NCI-H526 treated with DMSO at 0.1 percent for 48 hours (cell line): ENCODE measurements at regions not wholly inside any gene's neighbourhood (a gene's known extent, or its start where the extent isn't known, plus 50 kb on each side); places are given as distances from the start of the nearest gene placed in this dataset.

ENCODE experiments used
- DNase-seq: peaks from one replicate; lab custom pipeline; 2025; lab: John Stamatoyannopoulos, UW

DNA sequence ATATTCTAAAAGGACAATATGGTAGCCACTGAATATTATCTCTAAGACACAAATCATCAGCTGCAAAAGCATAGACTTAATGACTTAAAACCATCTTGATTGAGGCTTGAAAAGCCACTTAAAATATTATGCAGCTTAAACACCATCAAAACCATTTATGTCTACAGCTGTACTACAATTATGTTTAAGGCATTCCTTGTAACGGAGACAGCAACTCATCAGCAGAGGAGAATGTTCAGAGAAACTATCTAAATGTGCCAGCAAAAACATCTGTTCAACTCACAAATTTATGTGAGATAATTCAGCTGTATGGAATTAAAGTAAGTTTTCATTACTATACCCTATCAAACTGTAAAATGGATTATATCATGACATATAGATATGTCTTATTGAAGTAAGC is 147.9 kb upstream of the CTSO start:
- no peak for DNase-seq

DNA sequence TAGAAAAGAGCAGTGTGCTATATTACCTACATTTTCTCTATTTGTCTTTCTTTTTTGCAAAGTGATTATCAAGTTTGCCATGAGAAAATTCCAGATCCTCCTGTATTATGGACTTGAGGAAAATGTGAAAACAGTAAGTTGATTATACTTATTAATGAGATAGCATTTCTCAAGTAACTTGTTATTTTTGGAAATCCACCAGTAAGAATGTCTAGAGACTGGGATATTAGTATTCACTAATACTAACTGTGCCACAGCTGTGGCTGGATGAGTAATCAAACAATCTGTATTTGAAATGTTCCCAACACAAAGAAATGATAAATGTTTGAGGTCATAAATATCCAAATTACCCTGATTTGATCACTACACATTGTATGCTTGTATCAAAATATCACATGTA is 147.0 kb upstream of the CTSO start:
- DNase-seq = no peak

DNA sequence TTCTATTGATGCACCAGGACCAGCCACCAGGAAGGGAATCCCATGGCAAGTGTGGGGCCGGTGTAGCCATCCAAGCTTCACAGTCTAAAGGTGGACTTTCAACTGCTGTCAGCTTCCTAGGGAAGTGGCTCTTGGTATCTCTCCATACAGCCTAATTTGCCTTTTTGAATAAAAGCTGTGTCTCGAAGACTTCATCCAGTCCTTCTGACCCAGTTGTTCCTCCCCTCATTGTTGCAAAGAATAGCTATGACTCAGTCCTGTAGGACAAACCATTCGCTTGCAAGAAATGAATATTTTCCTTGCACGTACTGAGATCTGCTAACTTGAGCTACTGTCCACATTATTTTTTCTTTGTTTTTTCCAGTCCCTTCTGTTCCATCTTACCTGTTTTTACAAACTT is 145.1 kb upstream of the CTSO start:
- no peak for DNase-seq

DNA sequence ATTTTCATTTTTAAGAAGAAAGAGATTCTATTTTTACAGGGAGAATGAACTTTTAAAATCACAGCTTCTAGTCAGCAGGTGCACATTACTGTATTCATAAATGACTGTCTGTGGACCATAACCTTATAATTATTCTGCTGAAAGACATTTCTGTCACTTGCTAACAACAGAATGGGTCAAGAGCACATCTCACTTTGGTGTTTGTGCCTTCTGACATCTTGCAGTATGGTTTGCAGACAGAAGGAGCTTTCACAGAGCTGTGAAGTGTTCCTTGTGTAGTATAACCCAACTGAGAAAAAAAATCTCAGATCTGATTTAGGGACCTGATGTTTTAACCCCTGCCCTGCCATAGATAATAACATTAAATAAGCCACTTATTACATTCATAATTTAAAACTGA is 131.4 kb upstream of the CTSO start:
- no peak for DNase-seq

DNA sequence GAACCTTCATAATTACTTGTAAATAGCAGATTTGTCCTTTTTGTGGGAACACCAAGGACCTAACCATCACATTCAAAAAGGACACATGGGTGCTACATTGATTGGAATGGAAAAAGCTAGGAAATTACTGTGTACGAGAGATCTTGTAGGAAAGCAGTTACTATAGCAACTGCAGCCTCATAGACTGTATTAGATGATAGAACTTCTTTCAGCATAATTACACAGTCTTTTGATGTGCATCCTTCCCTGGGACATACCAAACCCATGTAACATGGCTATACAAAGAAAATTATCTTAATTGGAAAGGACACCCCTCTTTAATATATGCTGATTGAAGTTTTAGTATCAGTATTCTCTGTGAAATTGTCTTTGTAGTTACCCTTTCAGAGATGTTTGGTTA is 130.7 kb upstream of the CTSO start:
- no peak for DNase-seq

DNA sequence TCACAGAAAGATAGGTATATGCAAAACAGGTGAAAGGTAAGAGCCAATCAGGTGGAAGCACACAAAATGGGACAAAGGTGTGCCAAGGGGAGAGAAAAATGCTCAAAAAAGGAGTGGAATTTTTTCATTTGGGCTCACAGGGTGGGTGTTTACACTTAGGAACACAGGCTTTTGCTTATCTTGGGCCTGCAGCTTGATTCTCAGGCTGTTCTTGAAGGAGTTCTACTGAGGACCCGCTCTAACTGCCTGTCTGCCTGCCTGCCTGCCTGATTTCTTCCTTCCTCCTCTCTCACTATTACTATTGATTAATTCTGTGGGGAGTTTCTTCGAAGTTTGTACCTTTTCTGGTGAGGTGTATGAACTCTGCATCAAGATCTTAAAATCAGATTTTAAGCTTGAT is 120.3 kb upstream of the CTSO start:
- DNase-seq = no peak

DNA sequence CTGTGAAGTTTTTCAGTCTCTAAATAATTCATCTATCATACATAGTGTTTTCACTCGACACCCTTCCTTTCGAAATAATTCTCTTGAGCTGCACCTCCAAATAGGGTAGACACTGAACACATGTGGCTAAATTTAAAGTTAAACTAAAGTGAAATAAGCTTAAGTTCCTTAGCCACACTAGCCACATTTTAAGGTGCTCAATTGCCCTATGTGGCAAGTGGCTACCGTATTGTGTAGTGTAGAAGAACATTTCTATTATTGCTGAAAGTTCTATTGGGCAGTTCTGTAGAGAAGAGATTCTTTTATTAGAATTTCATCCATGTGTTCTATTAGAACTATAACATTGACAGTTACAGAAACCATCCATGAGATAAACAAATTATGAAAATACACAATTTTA is 107.0 kb upstream of the CTSO start:
- no peak for DNase-seq

DNA sequence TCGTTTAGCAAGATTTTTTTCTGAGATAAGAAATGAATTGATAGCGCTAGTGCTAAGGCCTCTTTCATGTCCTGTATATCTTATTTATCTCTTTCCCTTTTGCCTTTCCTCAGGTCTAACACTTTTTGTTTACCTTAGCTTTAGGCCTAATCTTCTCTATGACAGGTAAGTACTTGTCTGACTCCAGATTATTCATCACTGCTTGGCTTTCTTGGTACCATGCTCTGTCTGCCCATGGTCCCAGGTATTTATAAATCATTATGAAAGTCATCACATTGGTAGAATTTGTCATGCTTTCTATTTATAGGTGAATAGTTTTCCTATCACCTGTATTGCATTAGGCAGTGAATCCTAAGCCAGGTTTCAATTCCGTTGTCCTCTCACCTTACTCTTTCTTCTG is 99.5 kb upstream of the CTSO start:
- no peak for DNase-seq

DNA sequence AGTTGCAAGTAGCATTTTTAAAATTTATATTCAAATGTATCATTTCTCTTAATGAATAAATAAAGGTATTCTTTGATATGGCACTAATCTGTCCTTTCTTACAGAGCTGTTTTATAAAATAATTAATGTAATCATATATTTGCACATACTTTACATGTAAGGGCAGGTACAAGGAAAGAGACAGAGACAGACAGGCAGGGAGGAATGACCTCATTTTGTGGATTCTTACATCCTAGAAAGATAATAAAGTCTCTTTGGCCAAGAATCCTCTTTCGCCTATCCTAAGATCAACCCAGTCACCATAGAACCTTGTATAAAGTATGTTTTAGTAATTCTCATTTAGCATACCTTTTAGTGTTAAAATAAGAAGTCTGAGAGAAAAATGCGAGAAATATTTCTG is 98.5 kb upstream of the CTSO start:
- DNase-seq = no peak

DNA sequence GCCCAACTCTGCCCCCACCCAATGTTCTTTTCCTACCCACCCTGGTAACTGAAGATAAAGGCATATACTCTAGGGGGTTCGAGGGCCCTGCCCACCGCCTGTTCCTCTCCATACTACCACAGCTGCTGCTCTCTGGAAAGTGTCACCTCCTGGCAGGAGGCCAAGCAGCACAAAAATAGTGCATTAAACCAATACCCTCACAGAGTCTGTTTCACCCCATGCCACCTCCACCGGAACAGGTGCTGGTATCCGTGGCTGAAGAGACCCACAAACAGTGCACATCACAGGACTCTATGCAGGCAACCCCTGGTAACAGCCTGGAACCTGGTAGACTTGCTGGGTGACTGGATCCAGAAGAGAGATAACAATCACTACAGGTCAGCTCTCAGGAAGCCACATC is 85.1 kb upstream of the CTSO start:
- DNase-seq = no peak

DNA sequence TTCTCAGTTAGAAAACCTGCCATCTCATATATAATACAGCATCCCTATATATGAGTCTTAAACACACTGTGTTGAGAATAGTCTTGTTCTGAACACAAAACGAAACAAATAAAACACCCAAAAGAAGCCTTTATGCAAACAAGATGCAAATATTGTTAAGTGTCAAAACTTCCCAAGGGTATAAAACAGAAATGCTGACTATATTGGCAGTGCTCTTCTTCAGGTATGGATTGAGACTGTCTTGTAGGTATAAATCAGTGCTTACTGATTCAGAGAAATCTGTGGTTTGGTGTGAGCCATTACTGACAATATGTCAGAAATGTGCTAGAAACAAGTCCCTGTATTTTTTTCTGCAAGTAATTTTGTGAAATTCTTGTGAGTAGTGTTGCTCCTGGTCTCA is 82.8 kb upstream of the CTSO start:
- no peak for DNase-seq

DNA sequence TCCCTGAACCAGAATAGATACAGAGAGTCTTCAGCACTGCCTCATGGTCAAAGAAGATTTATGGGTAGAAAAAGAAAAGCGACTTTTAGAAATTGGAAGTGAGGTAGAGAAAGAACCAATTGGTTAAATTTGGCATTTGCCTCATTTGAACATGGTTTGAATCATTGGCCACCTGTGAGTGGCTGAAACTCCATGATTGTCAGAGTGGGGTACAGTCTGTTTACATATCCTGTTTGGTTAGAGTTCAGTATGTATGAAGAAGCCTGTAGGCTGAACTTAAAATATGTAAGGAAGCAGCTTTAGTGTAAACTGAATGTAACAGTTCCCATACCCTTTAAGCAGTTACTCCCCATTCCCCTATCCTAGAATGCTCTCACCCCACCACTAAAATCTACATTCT is 76.0 kb upstream of the CTSO start:
- DNase-seq = no peak

DNA sequence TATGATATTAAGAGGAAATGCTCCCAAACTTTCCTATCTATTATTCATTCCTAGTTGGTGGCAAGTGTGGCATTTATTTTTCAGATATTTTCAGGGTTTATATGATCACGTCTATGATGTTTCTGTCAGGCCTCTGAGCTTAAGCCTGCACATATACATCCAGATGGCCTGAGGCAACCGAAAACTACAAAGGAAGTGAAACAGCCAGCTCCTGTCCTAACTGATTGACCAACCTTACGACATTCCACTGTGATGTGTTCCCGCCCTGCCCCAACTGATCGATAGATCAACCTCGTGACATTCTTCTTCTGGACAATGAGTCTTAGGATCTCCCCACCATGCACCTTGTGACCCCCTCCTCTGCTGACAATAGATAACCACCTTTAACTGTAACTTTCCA is 67.6 kb upstream of the CTSO start:
- DNase-seq = no peak

DNA sequence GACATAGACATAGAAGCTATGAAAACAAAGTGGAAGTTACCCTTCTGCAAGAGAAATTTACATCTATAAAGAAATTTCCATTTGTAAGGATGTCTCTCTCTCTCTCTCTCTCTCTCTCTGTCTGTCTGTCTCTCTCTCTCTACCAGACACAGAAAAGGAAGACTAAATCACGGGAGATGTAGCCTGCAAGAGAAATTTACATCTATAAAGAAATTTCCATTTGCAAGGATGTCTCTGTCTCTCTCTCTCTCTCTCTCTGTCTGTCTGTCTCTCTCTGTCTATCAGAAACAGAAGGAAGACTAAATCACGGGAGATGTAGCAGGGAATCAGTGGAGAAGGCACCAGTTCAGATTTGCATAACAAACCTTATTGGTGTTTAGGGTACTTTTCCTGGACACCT is 65.6 kb upstream of the CTSO start:
- DNase-seq = no peak

DNA sequence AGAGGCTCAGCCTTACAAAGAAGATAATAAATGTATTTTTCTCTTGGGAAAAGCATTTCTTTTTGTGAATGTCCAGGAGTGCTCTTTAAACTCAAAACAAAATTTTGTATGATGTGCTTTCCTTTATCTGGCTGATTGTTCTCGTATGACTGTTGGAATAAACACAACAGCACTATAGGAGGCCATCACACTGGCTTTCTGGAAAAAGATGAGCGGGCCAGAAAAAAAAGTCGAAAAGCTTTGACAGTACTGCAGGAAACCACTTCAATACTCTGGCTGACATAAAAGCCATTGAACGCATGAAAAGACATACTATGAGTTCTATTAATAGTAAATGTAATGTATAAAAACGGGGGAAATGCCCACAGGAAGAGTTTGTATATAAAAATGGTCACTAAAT is 64.7 kb upstream of the CTSO start:
- DNase-seq = no peak

DNA sequence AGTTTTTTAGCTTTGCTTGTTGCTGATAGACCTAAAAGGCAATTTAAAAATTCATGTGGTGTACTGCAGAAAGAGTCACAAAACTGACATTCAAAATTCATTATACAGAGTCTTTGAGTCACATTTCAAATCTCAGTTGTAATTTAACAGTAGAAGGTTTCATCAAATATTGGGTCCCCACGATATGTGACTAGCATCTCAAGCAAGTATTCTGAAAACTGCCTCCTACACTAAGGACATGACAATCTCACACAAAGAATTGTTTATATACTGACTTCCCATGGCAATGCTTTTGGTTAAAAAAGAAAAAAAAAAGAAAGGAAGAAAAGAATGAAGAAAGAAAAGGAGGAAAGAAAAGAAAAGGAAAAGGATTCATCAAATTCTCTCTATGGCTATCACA is 62.1 kb upstream of the CTSO start:
- no peak for DNase-seq

DNA sequence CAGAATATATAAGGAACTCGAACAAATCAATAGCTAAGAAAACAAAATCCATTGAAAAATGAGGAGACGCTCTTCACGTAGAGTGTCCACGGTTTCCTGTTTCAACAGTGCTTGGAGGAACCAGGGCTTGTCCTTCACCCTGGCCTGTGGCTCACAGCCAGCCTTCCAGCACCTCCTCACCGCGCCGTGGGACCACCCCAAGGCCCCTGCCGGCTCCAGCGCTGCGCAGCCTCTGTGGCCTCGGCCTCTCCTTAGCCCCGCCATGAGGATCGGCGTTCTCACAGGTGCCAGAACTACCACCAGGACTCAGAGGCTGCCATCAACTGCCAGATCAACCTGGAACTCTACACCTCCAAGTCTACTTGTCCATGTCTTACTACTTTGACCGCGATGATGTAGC is 52.5 kb upstream of the CTSO start:
- DNase-seq = no peak
